NCI-H2196 (cell line): ENCODE measurements at regions not wholly inside any gene's neighbourhood (a gene's known extent, or its start where the extent isn't known, plus 50 kb on each side); places are given as distances from the start of the nearest gene placed in this dataset.

ENCODE experiments used
- DNase-seq: peaks from one replicate; lab custom pipeline; 2025; ENCODE audit not compliant: unreplicated experiment; lab: John Stamatoyannopoulos, UW

DNA sequence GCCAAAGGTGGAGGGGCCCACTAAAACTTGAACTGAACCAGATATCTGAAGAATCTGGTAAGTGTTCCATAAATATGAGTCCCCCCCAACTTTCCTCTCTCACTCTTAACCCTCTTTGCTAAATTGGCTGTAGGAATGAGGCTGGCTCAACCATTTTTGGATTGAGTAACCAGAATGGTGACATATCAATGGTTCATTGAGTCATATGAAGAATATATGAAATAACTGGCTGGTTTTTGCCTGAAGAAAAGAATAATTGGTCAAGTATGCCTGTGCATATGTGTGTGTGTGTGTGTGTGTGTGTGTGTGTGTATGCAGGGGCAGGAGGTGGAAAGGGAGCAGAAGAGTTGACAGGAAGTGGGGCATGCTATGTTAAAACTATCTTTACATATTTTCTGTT is 472.9 kb upstream of the THBS1 start:
- DNase-seq, result no peak

DNA sequence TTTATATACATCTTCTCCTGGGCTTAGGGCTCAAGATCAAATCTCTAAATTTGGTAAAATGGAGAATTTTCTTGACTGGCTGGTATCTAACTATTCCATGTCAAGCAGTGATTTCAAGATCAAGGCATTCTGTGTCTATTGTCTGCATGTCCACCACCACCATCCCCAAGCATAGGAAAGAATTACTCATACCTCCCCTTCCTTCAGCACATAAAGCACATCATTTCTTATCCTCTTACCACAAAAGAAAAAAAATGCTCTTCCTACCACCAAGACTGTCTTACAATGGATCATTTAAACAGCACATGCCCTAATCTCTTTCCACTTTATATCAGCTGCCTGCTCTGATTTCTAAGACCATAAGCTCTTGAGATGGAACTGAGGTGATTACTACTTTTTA is 470.5 kb upstream of the THBS1 start:
- no peak for DNase-seq

DNA sequence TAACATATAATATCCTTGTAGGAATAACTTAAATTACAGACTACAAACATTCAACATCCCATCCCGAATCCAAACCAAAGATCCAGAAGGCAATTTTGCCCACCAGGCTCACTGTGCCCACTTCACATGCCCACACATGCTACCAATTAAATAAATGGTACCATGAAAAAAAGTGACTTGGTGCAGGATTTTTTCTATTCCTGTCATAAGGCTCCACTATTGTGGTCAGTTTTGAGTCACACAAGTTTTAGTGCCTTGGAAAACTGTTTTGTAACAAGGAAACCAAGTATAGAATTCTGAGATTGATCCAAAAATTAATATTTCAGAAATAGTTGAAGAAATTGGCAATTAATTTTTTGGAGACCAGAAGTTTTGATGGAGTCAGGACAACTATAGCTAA is 470.1 kb upstream of the THBS1 start:
- DNase-seq, result no peak

DNA sequence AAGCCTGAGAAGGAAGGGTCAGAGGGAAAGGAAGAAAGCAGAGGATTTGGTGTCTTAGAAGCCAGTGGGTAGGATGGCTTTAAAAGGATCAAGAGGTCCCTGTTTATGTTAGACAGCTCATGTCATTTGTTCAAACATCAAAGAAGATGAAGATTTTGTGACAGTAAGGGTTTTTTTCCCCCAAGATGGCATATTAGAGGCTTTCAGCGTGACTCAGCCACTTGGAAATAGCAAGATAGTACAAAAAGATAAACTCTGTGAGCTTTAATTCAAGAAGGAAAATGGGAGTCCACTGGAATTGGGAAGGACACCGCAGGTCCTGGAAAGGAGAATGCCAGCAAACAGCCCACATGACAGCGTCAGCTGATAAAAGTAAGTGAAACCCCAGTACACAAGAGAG is 467.1 kb upstream of the THBS1 start:
- DNase-seq, result no peak

DNA sequence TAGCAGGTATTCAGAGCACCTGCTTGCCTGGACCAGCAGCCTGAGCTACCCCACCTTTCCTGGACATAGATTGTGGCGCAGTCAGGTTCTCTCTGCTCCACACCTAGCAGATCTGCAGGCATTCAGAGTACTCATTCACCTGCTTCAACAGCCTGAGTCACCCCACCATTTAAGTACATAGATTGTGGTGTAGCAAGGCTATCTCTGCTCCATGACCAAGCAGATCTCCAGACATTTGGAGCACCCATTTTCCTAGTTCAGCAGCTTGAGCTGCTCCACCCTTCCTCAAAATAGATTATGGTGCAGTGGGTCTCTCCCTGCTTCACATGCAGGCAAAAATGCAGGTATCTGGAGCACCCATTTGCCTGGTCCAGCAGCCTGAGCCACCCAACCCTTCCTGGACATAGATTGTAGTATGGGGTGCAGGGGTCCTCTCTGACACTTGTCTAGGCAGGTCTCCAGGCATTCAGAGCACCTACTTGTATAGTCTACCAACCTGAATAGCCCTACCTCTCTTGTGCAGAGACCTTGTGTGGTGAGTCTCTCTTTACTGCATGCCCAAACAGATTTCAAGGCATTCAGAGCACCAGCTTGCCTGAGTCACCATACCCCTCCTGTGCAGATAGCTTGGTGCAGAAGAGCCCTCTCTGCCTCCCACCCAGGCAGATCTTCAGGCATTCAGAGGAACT is 466.0 kb upstream of the THBS1 start:
- no peak for DNase-seq

DNA sequence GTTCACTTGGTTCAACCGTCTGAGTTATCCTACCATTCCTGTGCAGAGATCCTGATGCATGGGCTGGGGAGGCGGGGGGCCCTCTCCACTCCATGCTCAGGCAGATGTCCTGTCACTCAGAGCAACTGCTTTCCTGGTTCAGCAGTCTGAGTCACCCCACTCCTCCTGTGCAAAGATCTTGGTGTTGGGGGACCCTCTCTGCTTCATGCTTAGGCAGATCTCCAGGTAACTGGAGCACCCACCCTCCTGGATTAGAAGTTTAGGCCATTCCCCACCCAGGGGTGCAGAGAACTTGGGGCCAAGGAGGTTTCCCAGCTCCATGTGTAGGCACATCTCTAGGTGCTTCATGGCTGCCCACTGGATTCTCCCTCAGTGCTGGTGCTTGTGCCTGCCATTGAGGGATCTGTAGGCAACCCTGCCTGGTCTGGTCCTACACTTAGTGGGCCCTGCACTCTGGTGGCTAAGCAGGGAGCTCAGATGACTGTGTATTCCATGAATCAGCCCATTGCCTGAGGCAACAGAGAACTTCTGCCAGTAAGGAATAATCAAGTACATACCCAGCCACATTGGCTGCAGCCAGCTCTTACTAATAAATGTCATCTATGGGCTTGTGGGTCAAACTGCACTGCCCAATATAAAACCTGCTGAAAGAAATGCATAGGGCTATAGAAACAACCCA is 465.4 kb upstream of the THBS1 start:
- DNase-seq, result no peak

DNA sequence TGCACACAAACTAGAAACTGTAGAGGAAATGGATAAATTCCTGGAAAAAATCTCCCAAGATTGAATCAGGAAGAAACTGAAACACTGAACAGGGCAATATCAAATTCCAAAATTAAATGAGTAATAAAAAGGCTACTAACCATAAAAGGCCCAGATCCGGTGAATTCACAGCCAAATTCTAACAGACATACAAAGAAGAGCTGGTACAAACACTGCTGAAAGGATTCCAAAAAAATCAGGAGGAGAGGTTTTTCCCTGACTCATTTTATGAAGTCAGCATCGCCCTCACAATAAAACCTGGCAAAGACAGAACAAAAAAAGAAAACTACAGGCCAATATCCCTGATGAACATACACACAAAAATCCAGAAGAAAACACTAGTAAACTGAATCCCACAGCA is 462.4 kb upstream of the THBS1 start:
- DNase-seq, result no peak

DNA sequence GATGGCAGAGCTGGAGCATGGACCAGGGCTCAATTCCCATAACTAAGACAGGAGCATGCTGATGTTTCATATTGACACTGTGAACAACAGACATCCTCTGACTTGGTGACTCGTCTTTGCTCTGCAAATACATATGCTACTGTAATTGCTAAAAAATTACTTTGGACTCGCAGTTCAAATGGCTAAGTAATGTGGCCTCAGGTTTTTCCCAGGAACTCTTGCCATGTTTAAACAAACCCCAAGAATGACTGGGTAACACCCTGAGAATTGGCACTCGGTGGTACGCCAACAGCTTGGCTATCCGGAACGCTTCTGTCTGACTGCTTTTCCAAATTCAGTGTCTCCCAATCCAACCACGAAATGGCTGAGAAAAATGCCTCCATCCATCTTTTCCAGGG is 456.7 kb upstream of the THBS1 start:
- no peak for DNase-seq

DNA sequence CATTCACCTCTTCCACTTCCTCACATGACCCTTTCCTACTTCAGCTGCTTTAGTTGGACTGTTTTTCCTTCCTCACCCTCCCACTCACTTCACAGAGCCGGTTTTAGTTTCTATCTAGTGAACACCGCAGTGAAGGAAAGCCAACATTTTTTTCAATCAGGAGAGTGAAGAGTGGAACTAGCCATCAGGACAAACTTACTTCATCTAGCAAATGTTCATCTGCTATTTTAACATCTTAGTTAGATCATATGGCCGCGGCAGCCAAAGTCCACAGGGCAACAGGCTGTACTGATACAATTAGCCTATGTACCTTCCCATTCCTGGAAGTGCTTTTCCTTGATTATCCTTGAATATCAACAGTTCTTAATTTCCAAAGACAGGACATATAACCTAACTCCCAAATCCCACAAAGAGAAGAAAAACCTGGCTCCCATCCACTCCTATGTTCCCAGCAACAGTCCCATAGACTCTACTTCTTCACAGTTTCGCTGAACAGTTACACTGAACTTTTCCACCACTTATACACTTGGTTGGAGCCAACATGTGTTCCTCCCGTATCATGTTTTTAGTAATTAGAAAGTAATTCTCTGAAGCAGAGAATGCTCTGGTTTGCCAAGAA is 456.2 kb upstream of the THBS1 start:
- DNase-seq, result no peak

DNA sequence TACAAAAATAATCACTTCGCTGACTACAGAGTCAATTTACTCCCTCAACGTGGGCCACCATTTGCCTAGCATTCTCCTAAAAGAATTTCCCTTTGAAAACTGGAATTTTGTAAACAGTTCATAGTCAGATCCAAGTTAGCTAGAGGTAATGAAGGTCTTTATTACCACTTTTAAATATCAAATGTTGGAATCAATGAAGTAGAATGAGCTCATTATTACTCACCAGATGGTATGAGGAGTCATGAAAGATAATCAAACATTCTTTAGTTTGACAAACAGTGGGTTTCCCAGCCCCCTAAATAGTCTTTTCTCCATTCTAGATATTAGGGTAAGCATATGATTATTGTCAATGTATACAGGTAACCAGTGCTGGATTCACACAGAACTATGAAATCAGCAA is 455.7 kb upstream of the THBS1 start:
- no peak for DNase-seq

DNA sequence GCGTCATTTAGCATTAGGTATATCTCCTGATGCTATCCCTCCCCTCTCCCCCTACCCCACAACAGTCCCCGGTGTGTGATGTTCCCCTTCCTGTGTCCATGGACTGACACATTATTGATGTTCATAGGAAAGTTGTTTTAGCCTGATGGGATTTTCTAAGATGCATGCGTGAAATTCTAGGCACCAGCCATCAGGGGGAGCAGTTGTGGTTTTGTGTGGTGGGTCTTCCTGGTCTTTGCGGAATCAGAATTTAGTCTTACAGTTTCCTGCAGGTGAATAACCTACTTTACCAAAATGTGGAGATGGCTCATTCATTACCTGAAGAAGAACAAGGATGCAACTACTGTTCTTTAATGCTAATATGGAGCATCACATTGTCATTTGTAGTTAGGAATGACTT is 455.0 kb upstream of the THBS1 start:
- no peak for DNase-seq

DNA sequence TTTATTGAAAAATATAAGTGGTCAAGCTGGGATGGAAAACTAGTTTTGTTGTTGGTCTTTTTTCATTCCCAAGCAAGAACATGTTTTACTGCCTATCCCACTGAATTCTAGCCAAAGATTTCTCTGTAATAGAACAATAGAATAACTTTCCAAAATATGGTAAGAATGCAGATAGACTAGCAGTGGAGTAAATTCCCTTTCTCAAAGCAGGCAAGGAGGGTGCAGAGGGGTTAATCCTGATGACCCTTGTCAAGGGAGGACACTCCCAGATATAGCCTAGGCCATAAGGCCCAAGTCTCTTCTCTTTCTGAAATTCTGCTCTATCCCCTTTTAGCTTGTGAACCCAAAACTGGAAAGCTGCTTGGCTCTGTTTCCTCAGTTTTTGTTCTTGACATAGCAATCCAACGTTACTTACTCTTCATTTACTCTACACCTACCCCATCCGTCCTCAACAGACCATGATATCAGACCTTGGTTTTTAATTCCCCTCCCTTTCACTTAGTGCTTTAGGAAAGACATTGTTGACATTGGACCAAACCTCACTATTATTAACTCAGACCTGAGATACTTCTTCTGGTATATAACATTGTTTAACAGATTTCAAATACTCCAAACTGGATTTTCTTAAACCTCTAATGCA is 453.6 kb upstream of the THBS1 start:
- no peak for DNase-seq

DNA sequence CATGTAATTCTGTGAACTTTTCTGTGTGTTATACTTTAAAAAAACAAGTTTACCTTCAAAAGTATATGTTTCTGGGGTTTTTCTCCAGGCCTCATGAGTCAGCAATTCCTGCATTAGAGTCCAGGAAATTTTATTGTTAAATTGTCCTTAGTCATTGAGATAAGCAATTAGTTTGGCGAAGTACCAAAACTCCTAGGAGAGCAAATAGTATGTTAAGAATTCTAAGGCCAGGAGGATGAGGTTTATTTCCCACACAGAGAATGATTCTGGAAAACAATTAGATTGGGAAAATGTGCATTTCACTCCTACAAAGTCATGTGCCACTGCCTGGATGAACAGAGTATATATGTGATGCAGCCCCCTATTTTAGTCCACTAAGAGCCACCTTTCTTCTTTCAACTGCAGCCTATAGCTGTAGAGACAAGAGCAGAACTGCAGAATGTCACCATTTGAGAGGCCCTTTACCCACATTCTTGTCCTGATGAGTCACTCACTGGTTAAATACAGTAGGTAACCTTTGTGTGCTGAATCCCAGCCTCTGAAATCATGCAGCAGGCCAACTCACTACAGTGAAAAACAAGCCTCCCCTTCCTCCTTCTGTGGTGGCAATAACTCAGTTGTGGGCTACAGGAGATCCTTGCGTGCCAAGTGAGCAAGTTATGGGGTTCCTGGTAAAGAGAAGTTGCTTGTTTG is 452.8 kb upstream of the THBS1 start:
- peak; percentile 38 for DNase-seq

DNA sequence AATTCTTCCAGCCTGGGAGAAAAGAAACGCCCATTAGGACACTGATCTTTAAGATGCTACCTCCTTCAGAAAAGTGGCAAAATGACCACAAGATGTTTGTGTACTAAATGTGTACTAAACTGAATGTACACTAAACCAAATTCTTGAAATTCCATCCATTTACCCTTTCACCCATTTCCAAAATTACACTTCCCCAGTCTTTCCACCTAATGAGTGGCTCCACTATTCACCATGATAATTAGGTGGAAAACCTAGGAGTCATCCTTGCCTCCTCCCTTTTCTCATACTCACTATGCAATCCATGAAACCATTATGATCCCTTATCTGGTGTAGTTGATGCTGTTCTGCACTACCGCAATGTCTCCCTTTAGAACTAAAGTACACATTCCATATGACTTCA is 452.1 kb upstream of the THBS1 start:
- DNase-seq, result no peak

DNA sequence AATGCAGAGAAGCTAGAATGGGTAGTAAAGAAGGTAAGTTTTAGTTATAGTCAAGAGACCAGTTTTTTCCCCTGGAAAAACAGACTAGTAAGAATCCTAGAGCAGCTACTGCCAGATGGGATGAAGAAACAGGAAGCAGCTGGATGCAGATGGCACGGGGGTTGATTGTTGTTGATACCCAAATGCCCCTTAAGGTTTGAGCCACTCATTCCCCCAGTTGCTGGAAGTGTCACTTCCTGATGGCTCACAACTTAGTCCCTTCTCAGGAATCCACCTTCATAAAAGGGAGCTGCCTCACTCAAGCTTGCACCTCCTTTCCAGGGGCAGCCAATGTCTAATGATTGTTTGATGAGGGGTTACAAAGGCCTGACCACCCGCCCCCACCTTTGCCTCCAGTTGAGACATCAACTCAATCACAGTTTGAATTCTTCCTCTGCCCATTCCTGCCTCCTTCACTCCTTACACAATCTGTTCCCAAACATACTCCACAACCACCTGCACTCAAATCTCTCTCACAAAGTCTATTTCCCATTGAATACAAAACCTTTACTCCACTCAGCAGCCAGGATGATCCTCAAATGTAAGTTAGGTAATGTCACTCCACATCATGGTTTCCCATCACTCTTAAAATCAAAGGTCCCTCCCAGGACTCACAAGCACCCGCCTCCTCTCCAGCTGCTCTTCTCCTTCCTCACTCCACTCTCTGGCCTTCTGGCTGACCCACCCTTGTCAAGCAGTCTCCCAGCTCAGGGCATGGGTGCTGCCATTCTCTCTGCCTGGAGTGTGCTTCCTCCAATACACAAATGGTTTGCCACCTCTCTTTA is 450.1 kb upstream of the THBS1 start:
- no peak for DNase-seq

DNA sequence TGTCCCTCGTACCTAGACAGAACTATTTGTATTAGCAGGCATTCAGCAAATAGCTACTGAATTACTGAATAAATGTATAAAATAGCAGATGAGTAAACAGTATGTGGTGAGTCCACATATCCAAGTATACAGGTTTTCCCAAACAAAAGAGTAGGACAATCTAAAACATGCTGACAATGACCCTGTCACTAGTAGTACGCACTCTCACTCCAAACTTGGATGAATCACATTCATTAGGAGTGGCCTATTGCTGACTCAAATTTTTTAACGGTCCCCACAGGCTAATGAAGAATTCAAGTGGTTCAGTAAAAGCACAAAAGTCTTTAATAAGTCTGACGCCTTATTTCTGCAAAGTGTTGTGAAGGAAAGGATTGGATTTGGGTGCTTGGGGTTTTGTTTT is 449.3 kb upstream of the THBS1 start:
- no peak for DNase-seq

DNA sequence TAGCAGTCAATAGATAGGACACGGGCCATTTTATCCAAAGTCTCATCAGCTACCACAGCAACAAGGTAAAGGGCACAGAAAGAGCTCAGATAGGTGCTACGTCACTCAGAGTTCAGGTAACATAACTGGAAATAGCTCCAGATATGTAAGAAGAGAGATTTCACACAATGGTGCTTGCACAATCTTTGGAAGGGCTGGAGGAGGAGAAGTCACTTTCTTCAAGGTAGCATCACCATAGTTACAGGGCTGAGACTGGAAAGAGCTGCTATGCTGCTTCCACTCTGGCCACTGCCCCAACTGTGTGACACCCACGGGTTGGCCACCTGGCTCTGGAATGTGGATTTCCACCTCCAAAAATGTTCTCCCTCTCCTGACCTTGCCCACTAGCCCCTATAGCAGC is 448.8 kb upstream of the THBS1 start:
- DNase-seq, result no peak

DNA sequence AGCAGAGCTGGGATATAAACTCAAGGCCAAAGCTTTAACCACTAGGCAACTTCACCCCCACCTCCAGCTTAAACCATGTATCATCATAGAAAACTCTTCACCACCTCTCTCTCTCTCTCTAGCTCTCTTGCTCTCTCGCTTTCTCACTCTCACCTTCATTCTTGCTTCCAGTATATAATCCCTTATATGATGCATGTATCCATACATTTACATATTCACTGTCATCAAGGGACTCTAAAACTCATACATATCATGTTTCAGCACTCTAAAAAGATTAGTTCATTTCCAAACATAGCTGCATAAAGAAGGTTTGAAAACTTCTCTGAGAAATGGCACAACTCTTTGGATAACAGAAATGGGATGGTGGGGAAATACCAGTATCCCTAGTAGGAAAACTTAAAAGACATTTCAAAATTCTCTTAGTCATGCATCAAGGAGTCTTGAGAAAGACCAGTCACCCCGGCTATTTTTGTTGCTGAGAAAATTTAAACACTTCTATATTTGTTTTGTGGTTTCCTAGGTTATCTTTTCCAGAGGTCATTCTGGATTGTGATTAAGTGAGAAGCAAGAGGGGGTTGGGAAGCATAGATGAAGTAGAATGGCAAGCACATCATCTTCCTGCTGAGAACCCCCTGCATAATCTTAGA is 447.8 kb upstream of the THBS1 start:
- DNase-seq, result no peak

DNA sequence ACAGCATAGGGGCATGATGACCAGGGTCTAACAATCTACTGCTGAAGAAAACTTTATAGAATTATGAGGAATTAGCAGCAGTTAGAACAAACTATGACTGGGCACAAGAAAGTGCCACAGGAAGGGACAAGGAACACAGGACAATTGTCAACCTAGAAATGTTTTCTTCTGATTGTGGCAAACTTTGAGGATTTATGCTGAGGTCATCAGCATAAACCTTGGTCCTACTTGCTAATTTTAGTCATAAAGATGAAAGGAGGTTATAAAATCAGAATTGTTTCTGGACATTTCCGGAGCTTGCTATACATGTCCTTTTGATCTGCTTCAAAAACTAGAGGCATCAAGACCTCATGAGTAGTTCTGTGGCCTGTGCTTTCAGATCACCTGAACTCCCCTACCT is 446.6 kb upstream of the THBS1 start:
- DNase-seq, result no peak

DNA sequence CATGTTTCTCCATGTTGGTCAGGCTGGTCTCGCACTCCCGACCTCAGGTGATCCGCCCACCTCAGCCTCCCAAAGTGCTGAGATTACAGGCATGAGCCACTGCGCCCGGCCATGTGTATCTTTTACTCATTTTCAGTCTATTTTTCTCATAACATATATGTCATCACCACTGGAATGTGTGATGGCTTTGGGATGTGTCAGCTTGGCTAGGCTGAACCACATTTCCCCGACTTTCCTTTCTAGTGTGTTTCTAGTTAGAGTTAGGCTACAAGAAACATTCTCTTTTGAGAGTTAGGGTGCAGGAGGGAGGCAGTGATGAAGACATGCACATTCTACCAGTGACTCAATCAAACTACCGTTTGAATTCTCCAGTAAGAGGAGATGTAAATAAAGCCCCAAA is 444.9 kb upstream of the THBS1 start:
- no peak for DNase-seq
